ENCODE measurements at regions not wholly inside any gene's neighbourhood (a gene's known extent, or its start where the extent isn't known, plus 50 kb on each side); places are given as distances from the start of the nearest gene placed in this dataset.

- TF ChIP-seq CTCF (IDR thresholded peaks at IDR 0.05) (no peak), POLR2A (IDR thresholded peaks at IDR 0.05) (no peak), EP300 (IDR thresholded peaks at IDR 0.05) (no peak)
Observed at GRCh38 chr2:128922154-128922553, 603.5 kb upstream of the HS6ST1 start.
